Fibroblast of skin of back (primary cell): ENCODE measurements at regions not wholly inside any gene's neighbourhood (a gene's known extent, or its start where the extent isn't known, plus 50 kb on each side); places are given as distances from the start of the nearest gene placed in this dataset.

Experiments
- DNase-seq: peaks from one replicate; pipeline ENCODE4 v3.0.0-alpha.2; 2013

DNA sequence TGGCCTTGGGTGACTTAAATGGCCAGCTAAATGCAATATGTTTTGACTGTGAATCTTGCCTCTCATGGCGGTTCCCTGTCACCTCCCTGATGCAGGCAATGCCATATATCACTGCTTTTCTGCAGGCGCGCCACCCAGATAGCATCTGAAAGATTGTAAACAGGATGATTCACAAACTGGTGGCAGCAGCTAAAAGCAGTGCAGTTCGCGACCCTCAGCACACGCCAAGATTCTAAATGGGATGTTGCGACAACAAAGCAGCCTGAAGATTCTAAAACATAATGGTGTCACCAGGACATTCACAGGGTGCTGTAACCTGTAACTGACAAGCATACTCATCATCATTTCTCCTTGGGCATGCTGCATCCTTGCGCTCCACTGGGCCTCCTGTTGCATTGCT is 440.4 kb upstream of the CADM1 start:
- DNase-seq: no peak

DNA sequence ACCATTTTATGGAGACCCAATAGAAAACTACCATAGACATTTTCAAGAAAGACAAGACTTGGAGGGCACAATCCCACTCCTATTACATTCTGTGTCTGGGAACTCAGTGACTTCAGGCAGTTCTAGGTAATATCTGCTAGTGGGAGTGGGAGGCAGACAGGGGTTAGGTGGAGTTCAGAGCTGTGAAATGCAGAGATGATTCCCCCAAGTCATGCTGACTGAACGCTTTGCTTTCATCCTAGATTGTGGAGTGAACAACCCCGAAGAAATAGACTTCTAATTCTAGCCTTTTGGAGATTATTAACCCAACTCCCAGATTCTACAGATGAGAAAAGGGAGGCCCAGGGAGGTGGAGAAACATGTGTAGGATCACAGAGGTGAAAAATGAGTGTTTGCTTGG is 437.8 kb upstream of the CADM1 start:
- no peak for DNase-seq

- peak; percentile 95 for DNase-seq
These were observed 437.3 kb upstream of the CADM1 start for GRCh38 chr11:115941481-115941993.

GRCh38 chr11:115941044-115941443 is 436.8 kb upstream of the CADM1 start:
- no peak for DNase-seq

- DNase-seq: no peak
These were observed 435.7 kb upstream of the CADM1 start for GRCh38 chr11:115939731-115940421.

GRCh38 chr11:115939104-115939730 is 435.0 kb upstream of the CADM1 start:
- DNase-seq: peak; percentile 78

GRCh38 chr11:115933564-115933963 is 429.3 kb upstream of the CADM1 start:
- no peak for DNase-seq

DNA sequence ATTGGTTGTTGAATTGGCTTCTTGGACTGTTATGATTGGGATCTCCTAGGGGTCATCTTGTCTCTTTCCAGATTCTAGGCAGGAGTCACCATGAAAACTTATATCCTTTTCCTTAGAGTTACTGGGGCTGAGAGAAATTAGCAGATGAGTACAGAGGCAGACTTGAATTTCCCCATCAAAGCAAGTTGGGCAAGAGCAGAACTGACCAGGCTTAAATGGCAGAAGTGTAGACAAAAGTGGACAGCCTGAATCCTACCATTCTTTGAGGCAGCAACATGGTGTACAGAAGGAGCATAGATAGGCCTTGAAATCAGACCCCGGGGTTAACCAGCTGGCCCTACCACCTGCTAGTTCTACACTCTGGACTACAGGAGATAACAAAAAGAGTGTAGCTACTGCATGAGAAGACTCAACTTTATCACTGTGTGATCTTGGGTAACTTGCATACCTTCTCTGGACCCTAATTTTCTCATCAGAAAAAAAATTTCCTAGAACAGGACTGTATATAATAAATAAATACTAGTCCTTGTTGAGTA is 427.4 kb upstream of the CADM1 start:
- DNase-seq: no peak

- DNase-seq: no peak
These were observed 426.8 kb upstream of the CADM1 start for GRCh38 chr11:115930886-115931547.

GRCh38 chr11:115930291-115930690 is 426.1 kb upstream of the CADM1 start:
- DNase-seq: no peak

DNA sequence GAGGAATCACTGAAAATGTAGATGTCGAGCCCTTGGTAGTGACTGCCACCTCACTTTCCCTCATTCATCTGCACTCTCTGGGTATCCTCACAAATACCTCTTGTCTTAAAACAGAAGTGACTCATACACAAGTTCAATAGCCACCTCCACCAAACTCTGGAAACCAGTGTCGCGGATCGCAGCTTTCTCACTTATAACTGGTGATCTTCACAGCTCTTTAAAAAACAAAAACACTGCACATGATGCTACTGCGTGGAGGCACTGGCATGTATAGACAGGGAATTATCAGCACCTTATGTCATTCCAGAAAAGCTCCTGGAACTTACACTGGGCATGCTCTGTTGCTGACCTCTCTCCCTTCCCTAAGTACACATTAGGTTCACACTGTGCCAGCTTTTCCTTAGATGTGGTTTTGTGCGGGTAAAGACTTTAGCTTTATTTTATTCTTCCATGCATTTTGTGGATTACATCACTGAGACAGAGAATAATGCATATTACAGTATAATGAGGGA is 425.5 kb upstream of the CADM1 start:
- DNase-seq: no peak

- DNase-seq: no peak
These were observed 424.6 kb upstream of the CADM1 start for GRCh38 chr11:115928811-115929210.

- no peak for DNase-seq
These were observed 423.7 kb upstream of the CADM1 start for GRCh38 chr11:115927823-115928329.

GRCh38 chr11:115926601-115927000 is 422.4 kb upstream of the CADM1 start:
- peak; percentile 23 for DNase-seq

DNA sequence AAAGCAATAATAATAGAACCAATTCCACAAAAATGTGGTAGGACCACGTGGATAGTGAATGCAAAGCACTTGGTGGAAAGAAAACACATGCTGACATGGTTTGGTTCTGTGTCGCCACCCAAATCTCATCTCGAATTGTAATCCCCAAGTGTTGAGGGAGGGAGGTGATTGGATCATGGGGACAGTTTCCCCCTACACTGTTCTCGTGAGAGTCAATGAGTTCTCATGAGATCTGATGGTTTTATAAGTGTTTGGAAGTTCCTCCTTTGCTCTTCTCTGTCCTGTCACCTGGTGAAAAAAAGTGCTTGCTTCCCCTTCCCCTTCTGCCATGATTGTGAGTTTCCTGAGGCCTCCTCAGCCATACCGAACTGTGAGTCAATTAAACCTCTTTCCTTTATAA is 421.9 kb upstream of the CADM1 start:
- DNase-seq: no peak

DNA sequence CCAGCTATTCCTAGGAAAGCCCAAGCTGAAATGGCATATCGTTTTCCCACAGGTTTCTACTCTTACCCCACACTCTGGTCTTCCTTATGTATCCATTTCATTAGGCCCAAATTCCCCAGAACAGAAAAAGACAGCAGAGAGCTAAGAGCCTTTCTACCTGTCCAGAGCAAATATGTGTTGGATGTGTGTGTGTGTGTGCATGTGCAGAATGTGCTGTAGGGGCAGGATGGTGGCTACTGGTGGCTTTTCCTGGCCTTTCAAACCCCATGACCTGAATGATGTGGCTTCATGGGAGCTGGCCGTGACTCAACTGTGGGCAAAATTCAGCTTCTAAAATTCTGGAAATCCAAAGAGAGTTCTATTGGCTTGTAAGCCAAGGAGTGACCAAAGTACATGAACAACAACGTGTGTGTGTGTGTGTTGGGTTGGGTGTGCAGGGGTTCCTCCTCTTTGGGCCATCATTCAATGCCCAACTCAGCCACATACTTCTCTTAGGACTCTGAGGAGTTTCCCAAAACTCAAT is 421.4 kb upstream of the CADM1 start:
- DNase-seq: no peak

- peak; percentile 32 for DNase-seq
These were observed 420.7 kb upstream of the CADM1 start for GRCh38 chr11:115924744-115925567.

- no peak for DNase-seq
These were observed 418.7 kb upstream of the CADM1 start for GRCh38 chr11:115922876-115923275.

DNA sequence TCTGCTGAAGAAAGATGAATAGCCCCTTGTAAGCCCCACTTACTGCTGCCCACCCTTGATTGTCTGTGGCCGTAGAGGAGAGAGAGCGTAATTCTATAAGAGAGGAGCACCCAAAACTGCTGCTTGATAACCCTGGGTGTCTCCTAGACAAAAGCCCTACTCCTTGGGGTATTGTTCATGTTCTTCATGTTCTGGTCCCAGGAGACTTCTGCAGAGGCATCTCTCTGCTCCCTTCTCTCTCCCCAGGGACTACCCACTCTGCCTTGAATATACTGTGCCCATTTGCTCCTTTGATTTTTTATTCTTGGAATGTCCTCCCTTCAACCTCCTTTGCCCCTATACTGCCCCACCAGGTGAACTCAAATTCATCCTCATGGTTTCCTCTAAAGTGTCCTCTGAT is 417.8 kb upstream of the CADM1 start:
- no peak for DNase-seq

GRCh38 chr11:115921540-115921939 is 417.3 kb upstream of the CADM1 start:
- no peak for DNase-seq

GRCh38 chr11:115920841-115921480 is 416.7 kb upstream of the CADM1 start:
- no peak for DNase-seq
